HepG2 (cell line): ENCODE measurements at regions not wholly inside any gene's neighbourhood (a gene's known extent, or its start where the extent isn't known, plus 50 kb on each side); places are given as distances from the start of the nearest gene placed in this dataset.

Experiments
- ARNT2 ChIP-seq: sonication (generic); formaldehyde crosslinking; IDR thresholded peaks from 2 replicates; pipeline ENCODE4 v1.8.0; 2022; ENCODE audit warnings: mild to moderate bottlenecking, low read depth, missing genetic modification reagents, moderate library complexity
- DMAP1 ChIP-seq: IDR thresholded peaks from 2 replicates; pipeline ENCODE4 v1.6.1; 2016
- EP300 ChIP-seq, 3 experiments: sonication (generic) in 1 of 3; formaldehyde crosslinking in 1 of 3; IDR thresholded peaks; 2 replicates each; pipeline versions ENCODE4 v1.5.1 to v1.6.1; 2011 to 2020; ENCODE audit warnings: low read depth in 2 of 3, low read length in 2 of 3, borderline replicate concordance in 1 of 3, improper control_type of control experiment in 1 of 3, mild to moderate bottlenecking in 1 of 3, missing genetic modification reagents in 1 of 3, moderate library complexity in 1 of 3
- FOXJ3 ChIP-seq: sonication (generic); formaldehyde crosslinking; IDR thresholded peaks from 2 replicates; pipeline ENCODE4 v1.4.0; 2020; ENCODE audit warnings: missing genetic modification reagents, mild to moderate bottlenecking, borderline replicate concordance
- GRHL1 ChIP-seq: sonication (generic); formaldehyde crosslinking; conservative IDR thresholded peaks from 2 replicates; pipeline ENCODE4 v1.8.0; 2022; ENCODE audit warnings: missing genetic modification reagents
- HDAC1 ChIP-seq: sonication (generic); formaldehyde crosslinking; IDR thresholded peaks from 2 replicates; pipeline ENCODE4 v1.5.1; 2020; ENCODE audit warnings: mild to moderate bottlenecking, missing genetic modification reagents
- MED8 ChIP-seq: sonication (generic); formaldehyde crosslinking; IDR thresholded peaks from 2 replicates; pipeline ENCODE4 v1.8.1; 2023; ENCODE audit warnings: mild to moderate bottlenecking, missing genetic modification reagents; ENCODE audit not compliant: insufficient replicate concordance
- NFE2L2 ChIP-seq: fragments of 150-350 bp; IDR thresholded peaks from 2 replicates; pipeline ENCODE4 v1.6.1; 2014; ENCODE audit warnings: low read length
- PHB2 ChIP-seq: fragments of 450-650 bp; IDR thresholded peaks from 2 replicates; pipeline ENCODE4 v1.6.1; 2018; ENCODE audit not compliant: partially characterized antibody
- POLR2AphosphoS5 ChIP-seq: IDR thresholded peaks from 2 replicates; pipeline ENCODE4 v1.6.1; 2012; ENCODE audit warnings: low read depth, low read length
- RXRA ChIP-seq: sonication (generic); formaldehyde crosslinking; IDR thresholded peaks from 2 replicates; pipeline ENCODE4 v1.5.1; 2020; ENCODE audit warnings: missing genetic modification reagents
- SKI ChIP-seq: fragments of 450-650 bp; IDR thresholded peaks from one replicate; pipeline ENCODE4 v1.6.1; 2018; ENCODE audit warnings: mild to moderate bottlenecking; ENCODE audit not compliant: partially characterized antibody
- SOX5 ChIP-seq: IDR thresholded peaks from 2 replicates; pipeline ENCODE4 v1.6.1; 2016; ENCODE audit warnings: borderline replicate concordance
- SRY ChIP-seq: sonication (generic); formaldehyde crosslinking; IDR thresholded peaks from 2 replicates; pipeline ENCODE4 v1.8.0; 2022; ENCODE audit warnings: mild to moderate bottlenecking, missing genetic modification reagents
- ZMAT5 ChIP-seq: sonication (generic); formaldehyde crosslinking; IDR thresholded peaks from 2 replicates; pipeline ENCODE4 v1.5.0; 2020; ENCODE audit warnings: mild to moderate bottlenecking, low read depth, missing genetic modification reagents, borderline replicate concordance
- ZNF234 ChIP-seq: sonication (generic); formaldehyde crosslinking; conservative IDR thresholded peaks from 2 replicates; pipeline ENCODE4 v1.5.1; 2020; ENCODE audit warnings: mild to moderate bottlenecking, missing genetic modification reagents
- ZNF451 ChIP-seq: sonication (generic); formaldehyde crosslinking; IDR thresholded peaks from 2 replicates; pipeline ENCODE4 v1.5.0; 2020; ENCODE audit warnings: mild to moderate bottlenecking, missing genetic modification reagents
- ZNF510 ChIP-seq: sonication (generic); formaldehyde crosslinking; IDR thresholded peaks from 2 replicates; pipeline ENCODE4 v1.4.0; 2020; ENCODE audit warnings: low read depth, mild to moderate bottlenecking, missing genetic modification reagents
- ZNF556 ChIP-seq: sonication (generic); formaldehyde crosslinking; IDR thresholded peaks from 2 replicates; pipeline ENCODE4 v1.4.0; 2020; ENCODE audit warnings: mild to moderate bottlenecking, missing genetic modification reagents, borderline replicate concordance
- ZNF644 ChIP-seq: IDR thresholded peaks from 2 replicates; pipeline ENCODE4 v1.6.1; 2016; ENCODE audit warnings: low read depth
- ZNF737 ChIP-seq: sonication (generic); formaldehyde crosslinking; IDR thresholded peaks from 2 replicates; pipeline ENCODE4 v1.5.0; 2020; ENCODE audit warnings: missing genetic modification reagents, mild to moderate bottlenecking, borderline replicate concordance
- ZNF879 ChIP-seq: sonication (generic); formaldehyde crosslinking; IDR thresholded peaks from 2 replicates; pipeline ENCODE4 v1.8.1; 2023; ENCODE audit warnings: missing genetic modification reagents
- TF ChIP-seq, protein P1 (sequence below): sonication (generic); formaldehyde crosslinking; IDR thresholded peaks from 2 replicates; pipeline ENCODE4 v1.4.0; 2020; ENCODE audit warnings: missing genetic modification reagents
- TF ChIP-seq, protein P2 (sequence below): sonication (generic); formaldehyde crosslinking; IDR thresholded peaks from 2 replicates; pipeline ENCODE4 v1.5.1; 2020; ENCODE audit warnings: mild to moderate bottlenecking, missing genetic modification reagents

- TF ChIP-seq ZMAT5 (CRISPR knock-in tag) (no peak), POLR2AphosphoS5 (peak; percentile 75), RXRA (CRISPR knock-in tag) (peak; percentile 87; the same call in 1 of the 2 replicates), ZNF510 (CRISPR knock-in tag) (no peak), FOXJ3 (peak; percentile 28; the same call in 1 of the 2 replicates), SRY (CRISPR knock-in tag) (no peak), EP300 (IDR thresholded peaks at IDR 0.05; ENCODE audit: low read depth in 2 of 2, low read length in 2 of 2) (peak in 1 of 2 experiments; percentile 90; a peak in 2 of 4 replicates), EP300 (CRISPR knock-in tag; IDR thresholded peaks at IDR 0.05; ENCODE audit: borderline replicate concordance) (peak; percentile 93), MED8 (CRISPR knock-in tag) (peak; percentile 79), GRHL1 (CRISPR knock-in tag) (no peak), SOX5 (peak; percentile 95), ZNF451 (CRISPR knock-in tag) (peak; percentile 75; the same call in 1 of the 2 replicates), DMAP1 (CRISPR knock-in tag) (peak; percentile 77), ZNF556 (CRISPR knock-in tag) (peak; percentile 76; the same call in 1 of the 2 replicates), NFE2L2 (no peak), ZNF879 (no peak; the same call in 1 of the 2 replicates), HDAC1 (CRISPR knock-in tag) (peak; percentile 91), PHB2 (no peak), ZNF234 (no peak), ZNF737 (no peak), ARNT2 (CRISPR knock-in tag) (peak; percentile 83; the same call in 1 of the 2 replicates), ZNF644 (CRISPR knock-in tag) (peak; percentile 61; the same call in 1 of the 2 replicates), SKI (peak; percentile 91)
- TF ChIP-seq, protein P1, sequence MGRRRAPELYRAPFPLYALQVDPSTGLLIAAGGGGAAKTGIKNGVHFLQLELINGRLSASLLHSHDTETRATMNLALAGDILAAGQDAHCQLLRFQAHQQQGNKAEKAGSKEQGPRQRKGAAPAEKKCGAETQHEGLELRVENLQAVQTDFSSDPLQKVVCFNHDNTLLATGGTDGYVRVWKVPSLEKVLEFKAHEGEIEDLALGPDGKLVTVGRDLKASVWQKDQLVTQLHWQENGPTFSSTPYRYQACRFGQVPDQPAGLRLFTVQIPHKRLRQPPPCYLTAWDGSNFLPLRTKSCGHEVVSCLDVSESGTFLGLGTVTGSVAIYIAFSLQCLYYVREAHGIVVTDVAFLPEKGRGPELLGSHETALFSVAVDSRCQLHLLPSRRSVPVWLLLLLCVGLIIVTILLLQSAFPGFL: no peak
- TF ChIP-seq, protein P2, sequence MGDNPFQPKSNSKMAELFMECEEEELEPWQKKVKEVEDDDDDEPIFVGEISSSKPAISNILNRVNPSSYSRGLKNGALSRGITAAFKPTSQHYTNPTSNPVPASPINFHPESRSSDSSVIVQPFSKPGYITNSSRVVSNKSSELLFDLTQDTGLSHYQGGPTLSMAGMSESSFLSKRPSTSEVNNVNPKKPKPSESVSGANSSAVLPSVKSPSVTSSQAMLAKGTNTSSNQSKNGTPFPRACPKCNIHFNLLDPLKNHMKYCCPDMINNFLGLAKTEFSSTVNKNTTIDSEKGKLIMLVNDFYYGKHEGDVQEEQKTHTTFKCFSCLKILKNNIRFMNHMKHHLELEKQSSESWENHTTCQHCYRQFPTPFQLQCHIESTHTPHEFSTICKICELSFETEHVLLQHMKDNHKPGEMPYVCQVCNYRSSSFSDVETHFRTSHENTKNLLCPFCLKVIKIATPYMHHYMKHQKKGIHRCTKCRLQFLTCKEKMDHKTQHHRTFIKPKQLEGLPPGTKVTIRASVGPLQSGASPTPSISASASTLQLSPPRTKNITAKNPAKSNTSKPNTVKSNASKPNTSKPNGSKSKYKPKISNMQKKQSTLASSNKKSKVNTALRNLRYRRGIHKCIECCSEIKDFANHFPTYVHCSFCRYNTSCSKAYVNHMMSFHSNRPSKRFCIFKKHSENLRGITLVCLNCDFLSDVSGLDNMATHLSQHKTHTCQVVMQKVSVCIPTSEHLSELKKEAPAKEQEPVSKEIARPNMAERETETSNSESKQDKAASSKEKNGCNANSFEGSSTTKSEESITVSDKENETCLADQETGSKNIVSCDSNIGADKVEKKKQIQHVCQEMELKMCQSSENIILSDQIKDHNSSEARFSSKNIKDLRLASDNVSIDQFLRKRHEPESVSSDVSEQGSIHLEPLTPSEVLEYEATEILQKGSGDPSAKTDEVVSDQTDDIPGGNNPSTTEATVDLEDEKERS (CRISPR knock-in tag): peak; percentile 82; the same call in 1 of the 2 replicates
These were observed 108.8 kb downstream of the SPRY1 start (continued) for GRCh38 chr4:123505095-123506010.
